H1 (cell line): ENCODE measurements at regions not wholly inside any gene's neighbourhood (a gene's known extent, or its start where the extent isn't known, plus 50 kb on each side); places are given as distances from the start of the nearest gene placed in this dataset.

ENCODE experiments used
- ASH2L ChIP-seq: fragments of 200-600, 300-600 bp; sonication (generic); IDR thresholded peaks from one replicate; pipeline ENCODE4 v1.7.1; 2017; ENCODE audit warnings: low read length
- EZH2 ChIP-seq: fragments of 200-600 bp; sonication (generic); IDR thresholded peaks from 2 replicates; pipeline ENCODE4 v1.7.1; 2012; ENCODE audit warnings: low read depth, mild to moderate bottlenecking, moderate library complexity, low read length, inconsistent platforms; ENCODE audit not compliant: severe bottlenecking
- GTF2F1 ChIP-seq: IDR thresholded peaks from 2 replicates; pipeline ENCODE4 v1.6.1; 2012; ENCODE audit warnings: low read depth, low read length, improper control_type of control experiment, borderline replicate concordance
- JUND ChIP-seq: IDR thresholded peaks from 2 replicates; pipeline ENCODE4 v1.6.1; 2011; ENCODE audit warnings: mild to moderate bottlenecking, improper control_type of control experiment, low read length
- PHF8 ChIP-seq: fragments of 200-600 bp; sonication (generic); conservative IDR thresholded peaks from 2 replicates; pipeline ENCODE4 v1.7.1; 2012; ENCODE audit warnings: low read depth, mild to moderate bottlenecking, inconsistent platforms, low read length, moderate library complexity
- POLR2A ChIP-seq, 2 experiments: IDR thresholded peaks; 1 replicate in 1 of 2; 2 replicates in 1 of 2; pipeline ENCODE4 v1.6.1; 2011; ENCODE audit warnings: low read depth in 2 of 2, low read length in 2 of 2, mild to moderate bottlenecking in 2 of 2; ENCODE audit errors: control extremely low read depth in 1 of 2
- POLR2AphosphoS5 ChIP-seq: IDR thresholded peaks from 2 replicates; pipeline ENCODE4 v1.6.1; 2011; ENCODE audit warnings: low read depth, low read length
- SAP30 ChIP-seq: fragments of 300-600 bp; sonication (generic); IDR thresholded peaks from 2 replicates; pipeline ENCODE4 v1.7.1; 2012; ENCODE audit warnings: low read length, moderate library complexity, mild to moderate bottlenecking, inconsistent platforms; ENCODE audit not compliant: insufficient read depth, insufficient replicate concordance
- SIN3A ChIP-seq, 2 experiments: IDR thresholded peaks in 1 of 2; conservative IDR thresholded peaks in 1 of 2; 2 replicates each; pipeline ENCODE4 v1.6.1; 2011 to 2012; ENCODE audit warnings: low read length in 2 of 2, improper control_type of control experiment in 1 of 2, low read depth in 1 of 2, mild to moderate bottlenecking in 1 of 2
- TF ChIP-seq, protein P1 (sequence below), 3 experiments: IDR thresholded peaks; 1 replicate in 2 of 3; 2 replicates in 1 of 3; pipeline versions ENCODE4 v1.5.1 to v1.6.1; 2011; ENCODE audit warnings: low read length in 3 of 3, mild to moderate bottlenecking in 3 of 3, inconsistent platforms in 2 of 3, low read depth in 1 of 3, moderate library complexity in 1 of 3; ENCODE audit not compliant: insufficient read depth in 1 of 3; ENCODE audit errors: control extremely low read depth in 1 of 3

DNA sequence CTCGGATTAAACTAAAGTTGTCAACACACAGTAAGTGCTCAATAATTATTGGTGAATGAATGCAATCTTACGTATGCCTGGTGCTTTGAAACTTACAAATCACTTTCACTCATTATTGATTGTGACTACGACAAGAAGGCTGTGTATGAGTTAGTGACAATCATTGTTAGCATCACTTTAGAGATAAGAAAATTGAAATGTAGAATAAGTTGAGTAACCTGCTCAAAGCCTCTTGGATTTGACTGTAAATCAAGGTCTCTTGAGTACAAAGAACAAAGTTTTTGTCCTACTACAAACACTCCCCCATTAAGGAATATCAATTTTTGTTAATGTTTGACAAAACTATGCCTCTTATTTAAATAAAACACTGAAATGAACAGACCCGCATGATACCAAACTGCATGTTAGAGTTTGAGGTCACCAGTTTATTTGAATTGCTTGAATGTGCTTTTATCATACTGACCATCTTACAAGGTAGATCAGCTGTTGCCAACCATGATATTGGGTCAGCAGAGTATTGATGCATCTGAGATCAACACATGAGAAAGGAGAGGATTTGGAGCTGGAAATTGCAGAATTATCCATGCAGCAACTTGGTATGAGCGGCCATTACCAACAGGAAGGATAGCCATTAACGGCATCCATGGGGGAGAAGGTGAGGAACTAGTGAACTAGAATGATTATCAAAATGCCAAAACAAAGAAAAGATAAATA lies 142.1 kb downstream of the IRS1 start:
- no peak for TF ChIP-seq JUND
- TF ChIP-seq, protein P1, sequence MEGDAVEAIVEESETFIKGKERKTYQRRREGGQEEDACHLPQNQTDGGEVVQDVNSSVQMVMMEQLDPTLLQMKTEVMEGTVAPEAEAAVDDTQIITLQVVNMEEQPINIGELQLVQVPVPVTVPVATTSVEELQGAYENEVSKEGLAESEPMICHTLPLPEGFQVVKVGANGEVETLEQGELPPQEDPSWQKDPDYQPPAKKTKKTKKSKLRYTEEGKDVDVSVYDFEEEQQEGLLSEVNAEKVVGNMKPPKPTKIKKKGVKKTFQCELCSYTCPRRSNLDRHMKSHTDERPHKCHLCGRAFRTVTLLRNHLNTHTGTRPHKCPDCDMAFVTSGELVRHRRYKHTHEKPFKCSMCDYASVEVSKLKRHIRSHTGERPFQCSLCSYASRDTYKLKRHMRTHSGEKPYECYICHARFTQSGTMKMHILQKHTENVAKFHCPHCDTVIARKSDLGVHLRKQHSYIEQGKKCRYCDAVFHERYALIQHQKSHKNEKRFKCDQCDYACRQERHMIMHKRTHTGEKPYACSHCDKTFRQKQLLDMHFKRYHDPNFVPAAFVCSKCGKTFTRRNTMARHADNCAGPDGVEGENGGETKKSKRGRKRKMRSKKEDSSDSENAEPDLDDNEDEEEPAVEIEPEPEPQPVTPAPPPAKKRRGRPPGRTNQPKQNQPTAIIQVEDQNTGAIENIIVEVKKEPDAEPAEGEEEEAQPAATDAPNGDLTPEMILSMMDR (IDR thresholded peaks at IDR 0.05; ENCODE audit: control extremely low read depth in 1 of 3, insufficient read depth in 1 of 3, low read depth in 1 of 3, low read length in 3 of 3): no peak
- TF ChIP-seq POLR2A (IDR thresholded peaks at IDR 0.05; ENCODE audit: control extremely low read depth in 1 of 2, low read depth in 2 of 2, low read length in 2 of 2): no peak
- TF ChIP-seq GTF2F1: no peak
- no peak for TF ChIP-seq PHF8
- TF ChIP-seq EZH2: no peak
- TF ChIP-seq SIN3A (conservative IDR thresholded peaks at IDR 0.05 in 1 of 2, IDR thresholded peaks at IDR 0.05 in 1 of 2; ENCODE audit: low read depth in 1 of 2, low read length in 2 of 2): no peak
- TF ChIP-seq SAP30: no peak
- no peak for TF ChIP-seq POLR2AphosphoS5
- TF ChIP-seq ASH2L: no peak
